Fibroblast of lung (primary cell): ENCODE measurements at regions not wholly inside any gene's neighbourhood (a gene's known extent, or its start where the extent isn't known, plus 50 kb on each side); places are given as distances from the start of the nearest gene placed in this dataset.

Source experiments
- EZH2 ChIP-seq: IDR thresholded peaks from 2 replicates; pipeline ENCODE4 v1.5.1; 2012; ENCODE audit warnings: low read length, control low read depth, mild to moderate bottlenecking; ENCODE audit errors: missing control alignments
- TF ChIP-seq, protein P1 (sequence below), 2 donors: IDR thresholded peaks in 1 of 2; conservative IDR thresholded peaks in 1 of 2; 1 replicate in 1 of 2; 2 replicates in 1 of 2; pipeline ENCODE4 v1.5.1; 2011 to 2012; ENCODE audit warnings: low read length in 2 of 2, control low read depth in 1 of 2, inconsistent platforms in 1 of 2, low read depth in 1 of 2, mild to moderate bottlenecking in 1 of 2

DNA sequence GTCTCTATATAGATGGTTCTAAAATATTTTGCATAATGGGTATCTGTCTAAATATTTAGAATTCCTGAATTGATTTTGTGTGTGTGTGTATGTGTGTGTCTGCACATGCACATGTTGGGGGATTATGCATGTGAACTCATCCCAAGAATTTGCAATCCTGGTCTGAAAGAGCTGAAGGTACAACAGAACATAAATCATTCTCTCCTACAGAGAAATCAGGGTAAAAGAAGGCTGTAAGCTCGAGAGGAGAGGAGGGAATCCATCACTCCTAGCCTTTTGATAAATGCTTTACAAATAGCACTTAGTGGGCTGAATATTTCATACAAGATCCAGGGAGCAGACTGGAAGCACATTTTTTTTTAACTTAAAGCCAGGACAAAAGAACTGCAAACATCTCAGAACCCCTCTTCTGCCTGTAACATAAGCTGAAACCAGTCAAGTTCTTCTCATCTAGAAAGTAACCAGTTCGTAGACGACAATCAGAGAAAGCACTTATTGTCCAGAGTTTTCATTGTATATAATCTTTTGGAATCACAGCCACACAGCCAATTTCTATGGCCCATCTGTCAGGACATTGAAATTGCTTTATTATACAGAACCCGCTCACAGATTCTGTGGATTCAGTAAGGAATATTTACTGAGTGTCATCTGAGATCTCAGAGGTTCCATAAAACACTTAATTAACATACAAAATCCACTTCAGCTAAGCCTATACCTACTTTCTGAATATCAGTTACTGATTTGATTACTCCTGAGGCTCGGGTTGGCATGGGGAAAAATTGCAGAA is 541.4 kb upstream of the ZNF462 start:
- TF ChIP-seq, protein P1, sequence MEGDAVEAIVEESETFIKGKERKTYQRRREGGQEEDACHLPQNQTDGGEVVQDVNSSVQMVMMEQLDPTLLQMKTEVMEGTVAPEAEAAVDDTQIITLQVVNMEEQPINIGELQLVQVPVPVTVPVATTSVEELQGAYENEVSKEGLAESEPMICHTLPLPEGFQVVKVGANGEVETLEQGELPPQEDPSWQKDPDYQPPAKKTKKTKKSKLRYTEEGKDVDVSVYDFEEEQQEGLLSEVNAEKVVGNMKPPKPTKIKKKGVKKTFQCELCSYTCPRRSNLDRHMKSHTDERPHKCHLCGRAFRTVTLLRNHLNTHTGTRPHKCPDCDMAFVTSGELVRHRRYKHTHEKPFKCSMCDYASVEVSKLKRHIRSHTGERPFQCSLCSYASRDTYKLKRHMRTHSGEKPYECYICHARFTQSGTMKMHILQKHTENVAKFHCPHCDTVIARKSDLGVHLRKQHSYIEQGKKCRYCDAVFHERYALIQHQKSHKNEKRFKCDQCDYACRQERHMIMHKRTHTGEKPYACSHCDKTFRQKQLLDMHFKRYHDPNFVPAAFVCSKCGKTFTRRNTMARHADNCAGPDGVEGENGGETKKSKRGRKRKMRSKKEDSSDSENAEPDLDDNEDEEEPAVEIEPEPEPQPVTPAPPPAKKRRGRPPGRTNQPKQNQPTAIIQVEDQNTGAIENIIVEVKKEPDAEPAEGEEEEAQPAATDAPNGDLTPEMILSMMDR (conservative IDR thresholded peaks at IDR 0.05 in 1 of 2, IDR thresholded peaks at IDR 0.05 in 1 of 2; ENCODE audit: low read depth in 1 of 2, low read length in 2 of 2) = no peak
- TF ChIP-seq EZH2 = no peak
